DND-41 (cell line): ENCODE measurements at regions not wholly inside any gene's neighbourhood (a gene's known extent, or its start where the extent isn't known, plus 50 kb on each side); places are given as distances from the start of the nearest gene placed in this dataset.

Source experiments
- CTCF ChIP-seq: IDR thresholded peaks from 2 replicates; pipeline ENCODE4 v1.5.1; 2012; ENCODE audit warnings: borderline replicate concordance, low read length, moderate library complexity, mild to moderate bottlenecking; ENCODE audit not compliant: poor library complexity, severe bottlenecking; ENCODE audit errors: extremely low read depth
- EZH2 ChIP-seq: IDR thresholded peaks from 3 replicates; pipeline ENCODE4 v1.6.1; 2012; ENCODE audit warnings: borderline replicate concordance, low read depth, mild to moderate bottlenecking, moderate library complexity, low read length, inconsistent platforms; ENCODE audit not compliant: severe bottlenecking

GRCh38 chr14:99075061-99075460 is 196.9 kb downstream of the BCL11B start:
- TF ChIP-seq CTCF (no peak), EZH2 (no peak)
